Transverse colon (tissue), 3 donors: ENCODE measurements at regions not wholly inside any gene's neighbourhood (a gene's known extent, or its start where the extent isn't known, plus 50 kb on each side); places are given as distances from the start of the nearest gene placed in this dataset.

Experiments
- CTCF ChIP-seq, 5 experiments: fragments of 200-600 bp in 3 of 5; fragments of 450-650 bp in 2 of 5; sonication (generic) in 3 of 5; IDR thresholded peaks; 1 replicate in 2 of 5; 2 replicates in 3 of 5; pipeline ENCODE4 v1.5.1; 2016 to 2017; ENCODE audit warnings: antibody characterized with exemption in 5 of 5, inconsistent platforms in 3 of 5, mild to moderate bottlenecking in 2 of 5, moderate library complexity in 1 of 5
- POLR2A ChIP-seq: fragments of 450-650 bp; IDR thresholded peaks from one replicate; pipeline ENCODE4 v1.6.1; 2016; ENCODE audit warnings: antibody characterized with exemption, mild to moderate bottlenecking, moderate library complexity

GRCh38 chr7:115346685-115347084, 424.8 kb downstream of the MDFIC start:
- TF ChIP-seq CTCF (IDR thresholded peaks at IDR 0.05), result no peak
- no peak for TF ChIP-seq POLR2A
